HepG2 (cell line): ENCODE measurements at regions not wholly inside any gene's neighbourhood (a gene's known extent, or its start where the extent isn't known, plus 50 kb on each side); places are given as distances from the start of the nearest gene placed in this dataset.
A peak's percentile ranks its signal among the peaks of the same experiment; 100 is the strongest.

Source experiments
- BRD4 ChIP-seq: sonication (generic); formaldehyde crosslinking; IDR thresholded peaks from 2 replicates; pipeline ENCODE4 v1.4.0; 2020; ENCODE audit warnings: missing genetic modification reagents
- CHD2 ChIP-seq: IDR thresholded peaks from 2 replicates; pipeline ENCODE4 v1.6.1; 2011; ENCODE audit warnings: low read depth, low read length, improper control_type of control experiment
- FUBP1 ChIP-seq: sonication (generic); formaldehyde crosslinking; IDR thresholded peaks from 2 replicates; pipeline ENCODE4 v1.5.1; 2020; ENCODE audit warnings: missing genetic modification reagents, mild to moderate bottlenecking, borderline replicate concordance
- NFATC3 ChIP-seq: sonication (generic); formaldehyde crosslinking; IDR thresholded peaks from 2 replicates; pipeline ENCODE4 v1.5.1; 2020; ENCODE audit warnings: mild to moderate bottlenecking, missing genetic modification reagents
- NPAS2 ChIP-seq: sonication (generic); formaldehyde crosslinking; IDR thresholded peaks from 2 replicates; pipeline ENCODE4 v1.8.0; 2022; ENCODE audit warnings: mild to moderate bottlenecking, missing genetic modification reagents, borderline replicate concordance
- SAFB2 ChIP-seq: sonication (generic); formaldehyde crosslinking; IDR thresholded peaks from 2 replicates; pipeline ENCODE4 v1.5.1; 2020; ENCODE audit warnings: missing genetic modification reagents, low read depth, mild to moderate bottlenecking, borderline replicate concordance
- TAF1 ChIP-seq: sonication (generic); formaldehyde crosslinking; IDR thresholded peaks from 2 replicates; pipeline ENCODE4 v1.4.0; 2020; ENCODE audit warnings: missing genetic modification reagents
- ZFP82 ChIP-seq: sonication (generic); formaldehyde crosslinking; IDR thresholded peaks from 2 replicates; pipeline ENCODE4 v1.5.1; 2020; ENCODE audit warnings: mild to moderate bottlenecking, missing genetic modification reagents, borderline replicate concordance
- ZNF207 ChIP-seq: fragments of 450-650 bp; IDR thresholded peaks from 2 replicates; pipeline ENCODE4 v1.6.1; 2016; ENCODE audit warnings: antibody characterized with exemption, borderline replicate concordance
- ZNF263 ChIP-seq: sonication (generic); formaldehyde crosslinking; IDR thresholded peaks from 2 replicates; pipeline ENCODE4 v1.4.0; 2020; ENCODE audit warnings: missing genetic modification reagents
- TF ChIP-seq, protein P1 (sequence below): sonication (generic); formaldehyde crosslinking; IDR thresholded peaks from 2 replicates; pipeline ENCODE4 v1.9.0; 2021; ENCODE audit warnings: missing genetic modification reagents, borderline replicate concordance

- TF ChIP-seq ZNF263 (0 out of 2 replicates have a peak, but pooled peaks have one; percentile 16), BRD4 (0 out of 2 replicates have a peak, but pooled peaks have one; percentile 22), ZFP82 (CRISPR knock-in tag) (no peak), ZNF207 (no peak), NPAS2 (no peak), FUBP1 (CRISPR knock-in tag) (no peak), TAF1 (CRISPR knock-in tag) (0 out of 2 replicates have a peak, but pooled peaks have one; percentile 27), SAFB2 (no peak), CHD2 (no peak), NFATC3 (CRISPR knock-in tag) (no peak)
- TF ChIP-seq, protein P1, sequence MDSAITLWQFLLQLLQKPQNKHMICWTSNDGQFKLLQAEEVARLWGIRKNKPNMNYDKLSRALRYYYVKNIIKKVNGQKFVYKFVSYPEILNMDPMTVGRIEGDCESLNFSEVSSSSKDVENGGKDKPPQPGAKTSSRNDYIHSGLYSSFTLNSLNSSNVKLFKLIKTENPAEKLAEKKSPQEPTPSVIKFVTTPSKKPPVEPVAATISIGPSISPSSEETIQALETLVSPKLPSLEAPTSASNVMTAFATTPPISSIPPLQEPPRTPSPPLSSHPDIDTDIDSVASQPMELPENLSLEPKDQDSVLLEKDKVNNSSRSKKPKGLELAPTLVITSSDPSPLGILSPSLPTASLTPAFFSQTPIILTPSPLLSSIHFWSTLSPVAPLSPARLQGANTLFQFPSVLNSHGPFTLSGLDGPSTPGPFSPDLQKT = no peak
Measured at GRCh38 chr6:137697267-137697938, 169.7 kb upstream of the TNFAIP3 start.
